Bronchial epithelial cell (primary cell): ENCODE measurements at regions not wholly inside any gene's neighbourhood (a gene's known extent, or its start where the extent isn't known, plus 50 kb on each side); places are given as distances from the start of the nearest gene placed in this dataset.

Experiments used
- DNase-seq: peaks from one replicate; pipeline ENCODE4 v3.0.0-alpha.2; 2010; ENCODE audit warnings: low read depth
- FAIRE-seq: peaks from 2 replicates; lab custom pipeline; 2011; peaks lifted over from hg19 to GRCh38; lab: Jason Lieb, UNC
- H3K27me3 ChIP-seq: 2 replicates; pipeline ENCODE4 v1.5.1; 2011; ENCODE audit warnings: low read length; ENCODE audit not compliant: control insufficient read depth, insufficient read depth
- H3K36me3 ChIP-seq: 2 replicates; pipeline ENCODE4 v1.5.1; 2011; ENCODE audit warnings: low read length; ENCODE audit not compliant: control insufficient read depth, insufficient read depth
- H3K4me3 ChIP-seq: 2 replicates; pipeline ENCODE4 v1.5.1; 2011; ENCODE audit warnings: mild to moderate bottlenecking, low read depth, low read length, control low read depth
- CTCF ChIP-seq: IDR thresholded peaks from 2 replicates; pipeline ENCODE4 v1.5.1; 2011; ENCODE audit warnings: mild to moderate bottlenecking, moderate library complexity, low read length, control low read depth, inconsistent platforms; ENCODE audit not compliant: insufficient read depth, severe bottlenecking

GRCh38 chr6:44511126-44511525 is 123.6 kb downstream of the CDC5L start:
- no peak for DNase-seq
- Histone ChIP-seq H3K36me3 (no peaks in the 10 kb centered on the region), H3K27me3 (no peaks in the 10 kb centered on the region), H3K4me3 (no peak overlapping the region)
- TF ChIP-seq CTCF: no peak
- FAIRE-seq: no peak

GRCh38 chr6:44512868-44513741 is 125.6 kb downstream of the CDC5L start:
- no peak for FAIRE-seq
- H3K4me3 ChIP-seq: no peak overlapping the region
- TF ChIP-seq CTCF: no peak
- peak; percentile 47 for DNase-seq
- H3K27me3 ChIP-seq: no peaks in the 10 kb centered on the region
- H3K36me3 ChIP-seq: no peaks in the 10 kb centered on the region

GRCh38 chr6:44514085-44514484 is 126.6 kb downstream of the CDC5L start:
- DNase-seq (no peak), FAIRE-seq (no peak)
- no peaks in the 10 kb centered on the region for H3K27me3 ChIP-seq
- H3K4me3 ChIP-seq: no peak overlapping the region
- TF ChIP-seq CTCF: no peak
- H3K36me3 ChIP-seq: no peaks in the 10 kb centered on the region

- Histone ChIP-seq H3K4me3 (no peak overlapping the region), H3K27me3 (no peaks in the 10 kb centered on the region), H3K36me3 (no peaks in the 10 kb centered on the region)
- no peak for TF ChIP-seq CTCF
- no peak for FAIRE-seq
- DNase-seq: no peak
Measured at GRCh38 chr6:44514576-44515193, 127.2 kb downstream of the CDC5L start.

- TF ChIP-seq CTCF: no peak
- H3K27me3 ChIP-seq: no peaks in the 10 kb centered on the region
- H3K4me3 ChIP-seq: no peak overlapping the region
- no peaks in the 10 kb centered on the region for H3K36me3 ChIP-seq
- DNase-seq: no peak
- no peak for FAIRE-seq
Measured at GRCh38 chr6:44522871-44523270, 135.4 kb downstream of the CDC5L start.
